Lung (tissue), 11 donors: ENCODE measurements at regions not wholly inside any gene's neighbourhood (a gene's known extent, or its start where the extent isn't known, plus 50 kb on each side); places are given as distances from the start of the nearest gene placed in this dataset.

Experiments
- ATAC-seq: fragments of 200-7000 bp; cut with Tn5 transposase; one replicate; pipeline ENCODE4 v1.9.1; 2020; ENCODE audit warnings: moderate number of reproducible peaks; ENCODE audit not compliant: insufficient read depth, low FRiP score
- DNase-seq, 3 donors: peaks; one replicate each; pipeline ENCODE4 v3.0.0-alpha.2; 2013 to 2017
- H3K27ac ChIP-seq, 2 donors: one replicate each; pipeline ENCODE4 v1.5.1; 2013; ENCODE audit warnings: mild to moderate bottlenecking in 2 of 2, moderate library complexity in 2 of 2, control low read depth in 1 of 2, inconsistent platforms in 1 of 2, low read depth in 1 of 2, low read length in 1 of 2
- H3K27me3 ChIP-seq, 3 donors: one replicate each; pipeline ENCODE4 v1.5.1; 2013; ENCODE audit warnings: low read length in 2 of 3; ENCODE audit not compliant: control insufficient read depth in 3 of 3, insufficient read depth in 3 of 3
- H3K36me3 ChIP-seq, 4 donors: one replicate each; pipeline ENCODE4 v1.5.1; 2013; ENCODE audit warnings: low read length in 4 of 4, mild to moderate bottlenecking in 1 of 4, moderate library complexity in 1 of 4; ENCODE audit not compliant: control insufficient read depth in 4 of 4, insufficient read depth in 4 of 4
- H3K4me1 ChIP-seq, 5 donors: one replicate each; pipeline ENCODE4 v1.5.1; 2013; ENCODE audit warnings: low read length in 5 of 5, mild to moderate bottlenecking in 2 of 5, moderate library complexity in 1 of 5; ENCODE audit not compliant: control insufficient read depth in 5 of 5, insufficient read depth in 5 of 5
- H3K4me3 ChIP-seq: one replicate; pipeline ENCODE4 v1.5.1; 2013; ENCODE audit warnings: mild to moderate bottlenecking, control low read depth, moderate library complexity
- H3K9ac ChIP-seq, 2 donors: one replicate each; pipeline ENCODE4 v1.5.1; 2013; ENCODE audit warnings: low read length in 2 of 2, control low read depth in 1 of 2; ENCODE audit not compliant: insufficient read depth in 1 of 2
- H3K9me3 ChIP-seq, 4 donors: one replicate each; pipeline ENCODE4 v1.5.1; 2013; ENCODE audit warnings: low read length in 3 of 4, mild to moderate bottlenecking in 1 of 4, moderate library complexity in 1 of 4; ENCODE audit not compliant: control insufficient read depth in 4 of 4, insufficient read depth in 3 of 4
- CTCF ChIP-seq: IDR thresholded peaks from 2 replicates; pipeline ENCODE4 v1.5.1; 2012; ENCODE audit warnings: mild to moderate bottlenecking; ENCODE audit errors: control extremely low read depth, extremely low read depth
- WGBS, 2 donors: extraction: QIAGEN DNeasy Blood & Tissue Kit; methylation state at CpG; one replicate each; pipeline ENCODE4 v1.1.7; 2013; 5-methylcytosine and 5-hydroxymethylcytosine counted together
- donor health status: control.
- donor health status: control.
- donor health status: Bipolar disorder and iron deficiency.
- donor health status: healthy.
- donor health status: DM: yes; HTN: yes; CAD: no.

DNA sequence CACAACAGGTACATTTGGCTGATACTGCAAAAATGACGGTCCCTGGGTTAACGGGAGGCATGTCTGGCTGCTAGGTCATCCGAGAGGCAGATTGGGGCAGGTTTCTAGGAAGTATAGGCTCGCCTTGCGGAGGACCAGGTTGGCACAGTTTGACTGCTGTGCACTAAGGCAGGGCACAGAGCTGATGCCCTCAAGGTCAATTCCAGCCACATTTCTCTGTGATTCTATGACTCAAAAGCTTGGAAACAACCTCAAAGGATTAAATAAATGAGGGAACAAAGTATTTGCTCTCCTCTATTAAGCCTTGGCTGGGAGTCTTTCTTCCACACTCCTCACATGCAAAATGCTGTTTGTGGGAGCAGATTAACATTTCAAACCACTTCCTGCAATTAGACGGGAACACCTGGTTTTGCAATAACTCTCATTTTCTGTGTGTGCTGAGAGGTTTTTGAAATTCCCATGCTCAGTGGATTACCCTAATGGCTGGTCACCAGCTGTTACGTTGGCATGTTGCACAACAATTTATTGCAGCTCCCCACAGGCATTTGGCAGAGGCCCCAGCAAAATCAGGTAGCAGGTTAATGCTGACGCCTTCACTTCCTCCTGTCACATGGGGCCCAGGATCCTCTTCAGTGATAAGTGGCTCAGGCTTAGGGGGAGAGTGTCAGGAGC lies 61.0 kb upstream of the PLET1 start:
- no peak for TF ChIP-seq CTCF
- Histone ChIP-seq H3K27me3 (no peaks in the 10 kb centered on the region), H3K36me3 (no peaks in the 10 kb centered on the region), H3K4me1 (peaks cover 0 to 21% (median 6%) of the 10 kb centered on the region in 5 donors), H3K4me3 (no peak overlapping the region), H3K27ac (peak overlapping the region in 1 of 2 donors; percentile 93), H3K9me3 (peaks cover 0 to 3% (median 0%) of the 10 kb centered on the region in 4 donors), H3K9ac (no peak overlapping the region)
- ATAC-seq (peak; percentile 83), DNase-seq (peak; percentile 45 to 75 (median 49))
- WGBS, 2 donors, result 29 to 39% methylated on average over 8 of the region's 8 CpGs

GRCh38 chr11:112322173-112322790 lies 61.6 kb upstream of the PLET1 start:
- no peak for TF ChIP-seq CTCF
- Histone ChIP-seq H3K4me1 (peaks cover 0 to 21% (median 6%) of the 10 kb centered on the region in 5 donors), H3K27me3 (no peaks in the 10 kb centered on the region), H3K36me3 (no peaks in the 10 kb centered on the region), H3K9ac (no peak overlapping the region), H3K4me3 (no peak overlapping the region), H3K27ac (peak overlapping the region in 1 of 2 donors; percentile 40), H3K9me3 (peaks cover 0 to 3% (median 0%) of the 10 kb centered on the region in 4 donors)
- 58 to 72% methylated on average over 8 of the region's 8 CpGs for WGBS, 2 donors
- ATAC-seq (no peak), DNase-seq (no peak)

- H3K4me1 ChIP-seq, result peaks cover 0 to 4% (median 0%) of the 10 kb centered on the region in 5 donors
- TF ChIP-seq CTCF, result no peak
- H3K27ac ChIP-seq, result no peak overlapping the region
Measured at GRCh38 chr11:112334381-112334780, 73.7 kb upstream of the PLET1 start.

More at GRCh38 chr11:112334381-112334780, 73.7 kb upstream of the PLET1 start:
- ATAC-seq (no peak), DNase-seq (peak in 1 of 3 donors; percentile 15)
- WGBS, 2 donors, result 27 to 48% methylated on average over 4 of the region's 4 CpGs
- H3K9ac ChIP-seq, result no peak overlapping the region
- H3K4me3 ChIP-seq, result no peak overlapping the region
- H3K9me3 ChIP-seq, result no peaks in the 10 kb centered on the region
- no peaks in the 10 kb centered on the region for H3K27me3 ChIP-seq
- H3K36me3 ChIP-seq, result peaks cover 0 to 2% (median 0%) of the 10 kb centered on the region in 4 donors
